Esophagus squamous epithelium (tissue), 4 donors: ENCODE measurements at regions not wholly inside any gene's neighbourhood (a gene's known extent, or its start where the extent isn't known, plus 50 kb on each side); places are given as distances from the start of the nearest gene placed in this dataset.

ENCODE experiments used
- POLR2A ChIP-seq, 4 donors: fragments of 450-650 bp; IDR thresholded peaks; one replicate each; pipeline ENCODE4 v1.6.1; 2017; ENCODE audit warnings: antibody characterized with exemption in 4 of 4, mild to moderate bottlenecking in 4 of 4, moderate library complexity in 3 of 4
- TF ChIP-seq, protein P1 (sequence below), 6 experiments: fragments of 450-650 bp in 4 of 6; fragments of 200-600 bp in 2 of 6; sonication (generic) in 2 of 6; IDR thresholded peaks; one replicate each; pipeline ENCODE4 v1.5.1; 2016 to 2019; ENCODE audit warnings: antibody characterized with exemption in 6 of 6, mild to moderate bottlenecking in 4 of 6, moderate library complexity in 4 of 6

GRCh38 chr6:164523087-164523654 is 786.2 kb downstream of the C6orf118 start:
- TF ChIP-seq, protein P1, sequence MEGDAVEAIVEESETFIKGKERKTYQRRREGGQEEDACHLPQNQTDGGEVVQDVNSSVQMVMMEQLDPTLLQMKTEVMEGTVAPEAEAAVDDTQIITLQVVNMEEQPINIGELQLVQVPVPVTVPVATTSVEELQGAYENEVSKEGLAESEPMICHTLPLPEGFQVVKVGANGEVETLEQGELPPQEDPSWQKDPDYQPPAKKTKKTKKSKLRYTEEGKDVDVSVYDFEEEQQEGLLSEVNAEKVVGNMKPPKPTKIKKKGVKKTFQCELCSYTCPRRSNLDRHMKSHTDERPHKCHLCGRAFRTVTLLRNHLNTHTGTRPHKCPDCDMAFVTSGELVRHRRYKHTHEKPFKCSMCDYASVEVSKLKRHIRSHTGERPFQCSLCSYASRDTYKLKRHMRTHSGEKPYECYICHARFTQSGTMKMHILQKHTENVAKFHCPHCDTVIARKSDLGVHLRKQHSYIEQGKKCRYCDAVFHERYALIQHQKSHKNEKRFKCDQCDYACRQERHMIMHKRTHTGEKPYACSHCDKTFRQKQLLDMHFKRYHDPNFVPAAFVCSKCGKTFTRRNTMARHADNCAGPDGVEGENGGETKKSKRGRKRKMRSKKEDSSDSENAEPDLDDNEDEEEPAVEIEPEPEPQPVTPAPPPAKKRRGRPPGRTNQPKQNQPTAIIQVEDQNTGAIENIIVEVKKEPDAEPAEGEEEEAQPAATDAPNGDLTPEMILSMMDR (IDR thresholded peaks at IDR 0.05): no peak
- TF ChIP-seq POLR2A (IDR thresholded peaks at IDR 0.05): no peak
